Caco-2 (cell line): ENCODE measurements at regions not wholly inside any gene's neighbourhood (a gene's known extent, or its start where the extent isn't known, plus 50 kb on each side); places are given as distances from the start of the nearest gene placed in this dataset.

Experiments used
- BruUV-seq: library from RNA; stranded (reverse); fragments of 400-500 nt; replicated peaks from 2 replicates; lab custom pipeline; 2021; lab: Mats Ljungman, UMichigan
- CTCF ChIA-PET: fragments of 300-600 bp; sonication (Branson Sonifier 250); formaldehyde crosslinking; loops from one replicate; lab custom pipeline; 2022; ENCODE audit warnings: antibody characterized with exemption; lab: Charles Lee
- POLR2A ChIA-PET: fragments of 300-600 bp; sonication (Branson Sonifier 250); formaldehyde crosslinking; loops from one replicate; lab custom pipeline; 2022; ENCODE audit warnings: antibody characterized with exemption; lab: Charles Lee
- DNase-seq, 2 experiments: peaks; one replicate each; pipeline versions ENCODE4 v3.0.0 to v3.0.0-alpha.2; 2020 to 2022
- H3K27me3 ChIP-seq: replicated peaks from 2 replicates; pipeline ENCODE4 v1.6.0; 2011; ENCODE audit warnings: low read length; ENCODE audit not compliant: control insufficient read depth, insufficient read depth
- H3K36me3 ChIP-seq: 2 replicates; pipeline ENCODE4 v1.5.1; 2011; ENCODE audit warnings: low read length; ENCODE audit not compliant: control insufficient read depth, insufficient read depth
- H3K4me1 ChIP-seq: fragments of 250-450 bp; sonication (Bioruptor Pico); 2 replicates; pipeline ENCODE4 v1.5.1; 2020; ENCODE audit warnings: mild to moderate bottlenecking
- H3K4me3 ChIP-seq: 2 replicates; pipeline ENCODE4 v1.5.1; 2011; ENCODE audit warnings: low read depth, mild to moderate bottlenecking, control low read depth, low read length
- H3K9me3 ChIP-seq: fragments of 250-450 bp; sonication (Bioruptor Pico); 2 replicates; pipeline ENCODE4 v1.5.1; 2020; ENCODE audit warnings: mild to moderate bottlenecking, moderate library complexity
- H3K27ac Mint-ChIP-seq: one replicate; pipeline ENCODE4 v1.8.0; 2022; ENCODE audit warnings: mixed read lengths; ENCODE audit not compliant: unreplicated experiment
- H3K27me3 Mint-ChIP-seq: one replicate; pipeline ENCODE4 v1.8.0; 2022; ENCODE audit warnings: mixed read lengths; ENCODE audit not compliant: insufficient read depth, unreplicated experiment
- H3K36me3 Mint-ChIP-seq: one replicate; pipeline ENCODE4 v1.8.0; 2022; ENCODE audit warnings: mild to moderate bottlenecking, mixed read lengths; ENCODE audit not compliant: insufficient read depth, unreplicated experiment
- H3K4me1 Mint-ChIP-seq: one replicate; pipeline ENCODE4 v1.8.0; 2022; ENCODE audit warnings: low read depth, mixed read lengths; ENCODE audit not compliant: unreplicated experiment
- H3K4me3 Mint-ChIP-seq: one replicate; pipeline ENCODE4 v1.8.0; 2022; ENCODE audit warnings: mild to moderate bottlenecking, moderate library complexity, mixed read lengths; ENCODE audit not compliant: unreplicated experiment
- H3K9me3 Mint-ChIP-seq: one replicate; pipeline ENCODE4 v1.8.0; 2022; ENCODE audit warnings: mixed read lengths; ENCODE audit not compliant: unreplicated experiment
- intact Hi-C: fragments of 100-400 bp; cut with micrococcal nuclease; formaldehyde crosslinking; loops from one replicate; pipeline ENCODE4 v1.10.0; 2022; ENCODE audit not compliant: unreplicated experiment
- TF ChIP-seq, protein P1 (sequence below), 2 experiments: fragments of 200-600 bp in 1 of 2; IDR thresholded peaks; 1 replicate in 1 of 2; 2 replicates in 1 of 2; pipeline versions ENCODE4 v1.5.1 to v1.8.0; 2011 to 2022; ENCODE audit warnings: antibody characterized with exemption in 1 of 2, control low read depth in 1 of 2, inconsistent platforms in 1 of 2, low read depth in 1 of 2, low read length in 1 of 2, mild to moderate bottlenecking in 1 of 2, moderate library complexity in 1 of 2; ENCODE audit not compliant: insufficient read depth in 1 of 2, severe bottlenecking in 1 of 2, unreplicated experiment in 1 of 2

- Mint-ChIP-seq H3K4me3 (no peak overlapping the region), H3K27me3 (peaks cover 15% of the 10 kb centered on the region), H3K27ac (no peak overlapping the region), H3K9me3 (no peaks in the 10 kb centered on the region), H3K4me1 (no peaks in the 10 kb centered on the region), H3K36me3 (no peaks in the 10 kb centered on the region)
- H3K4me1 ChIP-seq, result no peaks in the 10 kb centered on the region
- no peak for DNase-seq
- POLR2A ChIA-PET, result no interaction called here
- H3K27me3 ChIP-seq, result no peaks in the 10 kb centered on the region
- CTCF ChIA-PET, result interaction anchor here (1.0 kb wide), 1 partner anchor 12 kb away, joined by 4 read pairs; no protein-coding TSS in a partner anchor
- no peak overlapping the region for H3K4me3 ChIP-seq
- no TSS peak for BruUV-seq
- no peaks in the 10 kb centered on the region for H3K9me3 ChIP-seq
- intact Hi-C loops, result no loop called here
- no peaks in the 10 kb centered on the region for H3K36me3 ChIP-seq
- TF ChIP-seq, protein P1, sequence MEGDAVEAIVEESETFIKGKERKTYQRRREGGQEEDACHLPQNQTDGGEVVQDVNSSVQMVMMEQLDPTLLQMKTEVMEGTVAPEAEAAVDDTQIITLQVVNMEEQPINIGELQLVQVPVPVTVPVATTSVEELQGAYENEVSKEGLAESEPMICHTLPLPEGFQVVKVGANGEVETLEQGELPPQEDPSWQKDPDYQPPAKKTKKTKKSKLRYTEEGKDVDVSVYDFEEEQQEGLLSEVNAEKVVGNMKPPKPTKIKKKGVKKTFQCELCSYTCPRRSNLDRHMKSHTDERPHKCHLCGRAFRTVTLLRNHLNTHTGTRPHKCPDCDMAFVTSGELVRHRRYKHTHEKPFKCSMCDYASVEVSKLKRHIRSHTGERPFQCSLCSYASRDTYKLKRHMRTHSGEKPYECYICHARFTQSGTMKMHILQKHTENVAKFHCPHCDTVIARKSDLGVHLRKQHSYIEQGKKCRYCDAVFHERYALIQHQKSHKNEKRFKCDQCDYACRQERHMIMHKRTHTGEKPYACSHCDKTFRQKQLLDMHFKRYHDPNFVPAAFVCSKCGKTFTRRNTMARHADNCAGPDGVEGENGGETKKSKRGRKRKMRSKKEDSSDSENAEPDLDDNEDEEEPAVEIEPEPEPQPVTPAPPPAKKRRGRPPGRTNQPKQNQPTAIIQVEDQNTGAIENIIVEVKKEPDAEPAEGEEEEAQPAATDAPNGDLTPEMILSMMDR (IDR thresholded peaks at IDR 0.05; ENCODE audit: insufficient read depth in 1 of 2, low read depth in 1 of 2, low read length in 1 of 2, severe bottlenecking in 1 of 2, unreplicated experiment in 1 of 2), result no peak
These were observed 50.2 kb upstream of the STARD4 start for GRCh38 chr5:111562561-111562960.
